HFFc6 (cell line): ENCODE measurements at regions not wholly inside any gene's neighbourhood (a gene's known extent, or its start where the extent isn't known, plus 50 kb on each side); places are given as distances from the start of the nearest gene placed in this dataset.
A peak's percentile ranks its signal among the peaks of the same experiment; 100 is the strongest.

ENCODE experiments used
- DNase-seq: peaks from one replicate; pipeline ENCODE4 v3.0.0-alpha.2; 2018
- H3K27ac Mint-ChIP-seq: 2 replicates; pipeline ENCODE4 v1.8.0; 2020; ENCODE audit warnings: mild to moderate bottlenecking, mixed read lengths
- H3K27me3 Mint-ChIP-seq: 2 replicates; pipeline ENCODE4 v1.8.0; 2021; ENCODE audit warnings: mild to moderate bottlenecking, moderate library complexity, mixed read lengths; ENCODE audit not compliant: insufficient read depth
- H3K36me3 Mint-ChIP-seq: 2 replicates; pipeline ENCODE4 v1.8.0; 2021; ENCODE audit warnings: low read depth, mixed read lengths
- H3K4me1 Mint-ChIP-seq: 2 replicates; pipeline ENCODE4 v1.8.0; 2020; ENCODE audit warnings: low read depth, mixed read lengths
- H3K4me3 Mint-ChIP-seq: 2 replicates; pipeline ENCODE4 v1.8.0; 2020; ENCODE audit warnings: mild to moderate bottlenecking, moderate library complexity, mixed read lengths
- H3K9me3 Mint-ChIP-seq: 2 replicates; pipeline ENCODE4 v1.8.0; 2020; ENCODE audit warnings: mild to moderate bottlenecking, mixed read lengths
- CTCF ChIP-seq: fragments of 200-600 bp; sonication (generic); IDR thresholded peaks from 2 replicates; pipeline ENCODE4 v1.5.0; 2021; ENCODE audit warnings: antibody characterized with exemption, mild to moderate bottlenecking

- no peak overlapping the region; the same call in 1 of the 2 replicates for H3K27ac Mint-ChIP-seq
- peaks cover 29% of the 10 kb centered on the region for H3K4me1 Mint-ChIP-seq
- TF ChIP-seq CTCF = no peak
- no peaks in the 10 kb centered on the region for H3K9me3 Mint-ChIP-seq
- DNase-seq = no peak
- H3K27me3 Mint-ChIP-seq = peaks cover 2% of the 10 kb centered on the region; the same call in 1 of the 2 replicates
- H3K36me3 Mint-ChIP-seq = no peaks in the 10 kb centered on the region
- no peak overlapping the region for H3K4me3 Mint-ChIP-seq
These were observed 148.3 kb upstream of the BMPER start for GRCh38 chr7:33757050-33757449.

DNA sequence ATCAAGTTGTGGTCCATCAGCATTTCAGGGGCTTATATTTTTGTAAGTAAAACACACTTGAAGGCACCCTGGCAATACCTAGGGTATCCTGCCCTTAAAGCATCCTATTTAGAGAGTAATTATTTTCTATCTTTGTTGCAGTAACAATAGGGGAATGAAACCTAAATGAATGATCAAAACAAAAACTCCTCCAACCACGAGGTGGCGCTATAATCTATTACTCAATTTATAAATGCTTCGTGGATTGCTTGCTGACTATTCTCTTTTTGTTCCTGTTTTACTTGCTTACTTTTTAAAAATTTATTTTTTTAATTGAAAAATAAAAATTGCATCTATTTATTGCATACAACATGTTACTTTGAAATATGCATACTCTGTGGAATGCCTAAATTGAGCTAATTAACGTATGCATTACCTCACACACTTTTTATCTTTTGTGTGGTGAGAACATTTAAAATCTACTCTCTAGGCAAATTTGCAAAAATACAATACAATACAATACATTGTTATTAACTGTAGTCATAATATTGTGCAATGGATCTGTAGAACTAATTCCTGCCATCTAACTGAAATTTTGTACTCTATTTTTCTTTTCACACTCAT lies 147.7 kb upstream of the BMPER start:
- Mint-ChIP-seq H3K36me3 (no peaks in the 10 kb centered on the region), H3K4me1 (peaks cover 29% of the 10 kb centered on the region), H3K27ac (no peak overlapping the region), H3K4me3 (no peak overlapping the region), H3K9me3 (no peaks in the 10 kb centered on the region), H3K27me3 (peaks cover 2% of the 10 kb centered on the region; the same call in 1 of the 2 replicates)
- TF ChIP-seq CTCF = peak; percentile 96
- DNase-seq = peak; percentile 40

- TF ChIP-seq CTCF = no peak
- Mint-ChIP-seq H3K4me3 (no peak overlapping the region), H3K27ac (no peak overlapping the region), H3K36me3 (no peaks in the 10 kb centered on the region), H3K27me3 (no peaks in the 10 kb centered on the region), H3K9me3 (no peaks in the 10 kb centered on the region), H3K4me1 (peaks cover 18% of the 10 kb centered on the region)
- DNase-seq = no peak
These were observed 145.2 kb upstream of the BMPER start for GRCh38 chr7:33760146-33760545.

- Mint-ChIP-seq H3K9me3 (no peaks in the 10 kb centered on the region), H3K36me3 (no peaks in the 10 kb centered on the region), H3K27ac (no peak overlapping the region), H3K27me3 (no peaks in the 10 kb centered on the region), H3K4me3 (no peak overlapping the region), H3K4me1 (peaks cover 22% of the 10 kb centered on the region)
- no peak for DNase-seq
- TF ChIP-seq CTCF = no peak
These were observed 144.5 kb upstream of the BMPER start for GRCh38 chr7:33760834-33761233.

DNA sequence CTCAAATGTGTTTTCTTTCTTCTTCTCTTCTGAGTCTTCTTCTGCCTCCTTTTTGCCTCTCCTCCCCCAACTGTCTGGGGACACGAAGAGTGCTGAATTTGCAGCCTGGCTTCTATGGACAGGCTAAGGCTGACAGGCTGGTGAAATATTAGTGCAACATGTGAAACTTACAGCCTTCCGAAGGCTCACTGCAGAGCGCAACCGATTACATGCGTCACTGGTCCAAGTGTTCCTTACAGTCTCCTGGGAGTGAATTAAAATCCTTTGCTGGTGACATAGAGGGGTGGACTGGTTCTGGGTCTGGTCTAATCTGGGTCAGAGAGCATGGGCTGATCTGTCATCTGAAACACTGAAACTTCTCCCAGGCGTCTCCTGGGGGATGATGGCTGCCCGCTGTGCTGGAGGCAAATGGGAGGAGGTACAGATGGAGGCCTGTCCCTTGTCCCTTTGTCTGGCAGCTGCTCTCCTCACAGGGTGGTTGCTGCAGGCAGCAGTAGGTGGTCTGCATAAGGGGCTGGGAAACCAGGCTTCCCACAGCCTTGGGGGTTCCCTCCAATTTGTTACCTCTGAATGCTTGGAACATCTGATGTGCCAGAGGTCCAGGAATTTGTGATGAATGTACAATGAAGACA lies 143.8 kb upstream of the BMPER start:
- peaks cover 25% of the 10 kb centered on the region for H3K4me1 Mint-ChIP-seq
- no peak overlapping the region for H3K27ac Mint-ChIP-seq
- H3K27me3 Mint-ChIP-seq = no peaks in the 10 kb centered on the region
- H3K36me3 Mint-ChIP-seq = no peaks in the 10 kb centered on the region
- H3K9me3 Mint-ChIP-seq = no peaks in the 10 kb centered on the region
- no peak overlapping the region for H3K4me3 Mint-ChIP-seq
- no peak for DNase-seq
- no peak for TF ChIP-seq CTCF
